GM12874 (cell line): ENCODE measurements at regions not wholly inside any gene's neighbourhood (a gene's known extent, or its start where the extent isn't known, plus 50 kb on each side); places are given as distances from the start of the nearest gene placed in this dataset.

Experiments used
- CTCF ChIP-seq: IDR thresholded peaks from 2 replicates; pipeline ENCODE4 v1.5.1; 2011; ENCODE audit warnings: low read depth, mild to moderate bottlenecking, control low read depth, low read length, moderate library complexity; ENCODE audit not compliant: insufficient read depth

GRCh38 chr4:30875658-30876269 is 155.6 kb downstream of the PCDH7 start:
- TF ChIP-seq CTCF: no peak

- no peak for TF ChIP-seq CTCF
These were observed 159.9 kb downstream of the PCDH7 start for GRCh38 chr4:30879855-30880598.

- no peak for TF ChIP-seq CTCF
These were observed 161.8 kb downstream of the PCDH7 start for GRCh38 chr4:30881985-30882384.

GRCh38 chr4:30882443-30882842 is 162.3 kb downstream of the PCDH7 start:
- TF ChIP-seq CTCF: no peak

GRCh38 chr4:30882995-30883675 is 163.0 kb downstream of the PCDH7 start:
- TF ChIP-seq CTCF: no peak

GRCh38 chr4:30901461-30902451 is 181.6 kb downstream of the PCDH7 start:
- TF ChIP-seq CTCF: no peak
